ENCODE measurements at regions not wholly inside any gene's neighbourhood (a gene's known extent, or its start where the extent isn't known, plus 50 kb on each side); places are given as distances from the start of the nearest gene placed in this dataset.

- no peaks in the 10 kb centered on the region for H3K9me3 ChIP-seq
- no peaks in the 10 kb centered on the region for H3K36me3 ChIP-seq
- no peak for ATAC-seq
- H3K27me3 ChIP-seq, result no peaks in the 10 kb centered on the region
- intact Hi-C loops (cut with DNase I; ENCODE audit: low total_unique reads) (no loop called here), in situ Hi-C loops (cut with MboI; ENCODE audit: low sequenced_read_pairs in 4 of 4) (no loop called here)
- TF ChIP-seq CTCF (IDR thresholded peaks at IDR 0.05 in 4 of 5, conservative IDR thresholded peaks at IDR 0.05 in 1 of 5), result no peak
- no peak for TF ChIP-seq POLR2A (IDR thresholded peaks at IDR 0.05)
- H3K4me1 ChIP-seq, result peaks cover 0 to 11% of the 10 kb centered on the region in 2 donors
- peak overlapping the region in 2 of 4 donors; percentile 14 to 16 for H3K27ac ChIP-seq
- H3K4me3 ChIP-seq, result no peak overlapping the region
- no peak for DNase-seq
Measured at GRCh38 chr6:139722530-139722929, 348.1 kb upstream of the CITED2 start.

DNA sequence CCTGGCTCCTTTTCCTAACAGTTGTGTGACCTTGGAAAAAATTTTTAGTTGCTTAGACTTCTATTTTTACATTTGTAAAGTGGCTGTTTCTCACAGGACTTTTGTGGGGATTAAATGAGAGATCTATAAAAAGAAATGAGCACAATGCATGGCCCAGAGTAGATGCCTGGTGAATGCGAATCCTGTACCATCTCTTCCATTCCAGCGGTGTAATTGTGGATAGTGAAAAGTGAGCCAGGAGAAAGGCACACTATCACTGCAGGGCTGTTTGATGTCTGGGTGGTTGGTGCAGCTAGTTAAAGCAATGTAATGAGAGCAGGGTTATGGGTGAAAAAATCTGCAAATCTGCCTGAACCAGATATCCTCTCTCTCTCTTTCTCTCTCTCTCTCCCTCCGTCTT, 347.5 kb upstream of the CITED2 start:
- no peak for TF ChIP-seq POLR2A (IDR thresholded peaks at IDR 0.05)
- TF ChIP-seq CTCF (IDR thresholded peaks at IDR 0.05 in 4 of 5, conservative IDR thresholded peaks at IDR 0.05 in 1 of 5), result no peak
- Histone ChIP-seq H3K27ac (peak overlapping the region in 3 of 4 donors; percentile 16 to 29 (median 16)), H3K4me3 (no peak overlapping the region), H3K27me3 (no peaks in the 10 kb centered on the region), H3K36me3 (no peaks in the 10 kb centered on the region), H3K4me1 (peaks cover 0 to 11% of the 10 kb centered on the region in 2 donors), H3K9me3 (no peaks in the 10 kb centered on the region)
- ATAC-seq (no peak), DNase-seq (no peak)
- intact Hi-C loops (cut with DNase I; ENCODE audit: low total_unique reads), result no loop called here
- in situ Hi-C loops (cut with MboI; ENCODE audit: low sequenced_read_pairs in 4 of 4), result no loop called here

DNA sequence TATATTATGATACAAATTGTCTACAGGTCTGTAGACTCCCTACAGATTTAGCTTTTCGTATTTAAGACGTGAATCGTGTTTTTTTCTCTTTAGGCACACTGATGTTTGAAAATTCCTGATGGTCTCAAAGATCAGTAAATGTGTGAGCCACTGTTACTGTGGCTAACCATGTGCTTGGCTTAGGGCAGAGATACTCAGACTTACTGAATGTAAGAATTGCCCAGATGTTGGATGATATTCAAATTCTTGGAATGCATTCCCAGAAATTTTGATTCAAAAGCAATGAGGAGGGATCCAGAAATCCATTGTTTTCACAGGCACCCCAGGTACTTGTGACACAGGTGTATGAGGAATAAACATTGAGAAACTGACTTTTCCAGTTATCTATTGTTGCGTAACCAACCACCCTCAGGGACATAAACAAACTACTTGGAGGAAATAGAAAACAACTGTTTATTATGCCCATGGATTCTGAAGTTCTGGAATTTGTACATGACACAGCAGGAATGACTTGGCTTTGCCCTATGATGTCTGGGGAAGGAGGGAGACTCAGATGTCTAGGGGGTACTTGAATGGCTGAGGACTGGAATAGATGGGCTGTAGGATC, 339.6 kb upstream of the CITED2 start:
- in situ Hi-C loops (cut with MboI; ENCODE audit: low sequenced_read_pairs in 4 of 4), result no loop called here

DNA sequence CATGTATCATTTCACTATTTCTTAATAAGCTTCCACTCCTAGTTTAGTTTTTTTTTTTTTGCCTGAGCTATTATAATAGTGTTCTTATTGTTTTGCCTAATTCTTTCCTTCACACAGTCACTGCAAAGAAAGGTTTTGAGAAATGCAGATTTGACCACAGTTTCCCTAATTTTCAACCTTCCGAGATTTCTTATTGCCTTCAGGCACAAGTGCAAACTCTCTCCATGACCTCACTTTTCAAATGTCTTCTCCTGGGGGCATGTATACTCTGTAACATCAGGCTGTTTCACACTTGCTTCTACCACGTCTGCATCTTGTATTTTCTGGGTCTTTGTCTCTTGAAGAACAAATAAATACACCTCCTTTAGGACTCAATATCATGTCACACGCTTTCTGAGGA, 339.0 kb upstream of the CITED2 start:
- Histone ChIP-seq H3K9me3 (no peaks in the 10 kb centered on the region), H3K4me3 (no peak overlapping the region), H3K4me1 (no peaks in the 10 kb centered on the region), H3K27me3 (no peaks in the 10 kb centered on the region), H3K36me3 (no peaks in the 10 kb centered on the region), H3K27ac (no peak overlapping the region)
- no peak for ATAC-seq
- in situ Hi-C loops (cut with MboI; ENCODE audit: low sequenced_read_pairs in 4 of 4) (no loop called here), intact Hi-C loops (cut with DNase I; ENCODE audit: low total_unique reads) (no loop called here)
- DNase-seq, result no peak
- TF ChIP-seq CTCF (IDR thresholded peaks at IDR 0.05 in 4 of 5, conservative IDR thresholded peaks at IDR 0.05 in 1 of 5), result no peak

More for the DNA sequence above, 339.6 kb upstream of the CITED2 start:
- Histone ChIP-seq H3K4me3 (no peak overlapping the region), H3K36me3 (no peaks in the 10 kb centered on the region), H3K27ac (no peak overlapping the region), H3K4me1 (no peaks in the 10 kb centered on the region), H3K9me3 (no peaks in the 10 kb centered on the region), H3K27me3 (no peaks in the 10 kb centered on the region)
- ATAC-seq (no peak), DNase-seq (no peak)
- no peak for TF ChIP-seq POLR2A (IDR thresholded peaks at IDR 0.05)
- TF ChIP-seq CTCF (IDR thresholded peaks at IDR 0.05 in 4 of 5, conservative IDR thresholded peaks at IDR 0.05 in 1 of 5), result no peak
- intact Hi-C loops (cut with DNase I; ENCODE audit: low total_unique reads), result no loop called here

DNA sequence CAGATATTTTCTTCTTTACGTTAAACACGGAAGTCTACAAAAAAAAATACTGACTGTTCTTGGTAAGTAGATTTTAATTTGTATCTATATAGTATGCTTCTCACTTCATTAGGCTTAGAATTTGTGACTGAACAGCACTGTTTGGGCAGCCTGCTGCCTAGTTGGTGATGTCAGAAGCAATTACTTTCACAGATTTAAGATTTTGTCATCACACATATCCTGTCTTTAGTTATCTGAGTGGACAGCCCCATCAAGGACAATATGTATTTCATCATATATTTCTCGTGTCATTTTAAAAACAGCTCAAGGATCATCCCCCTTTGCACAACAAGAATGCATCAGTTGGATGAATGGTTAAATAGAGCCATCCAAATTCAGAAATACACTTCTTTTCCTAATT, 338.4 kb upstream of the CITED2 start:
- intact Hi-C loops (cut with DNase I; ENCODE audit: low total_unique reads), result no loop called here

More for the DNA sequence above, 338.4 kb upstream of the CITED2 start:
- ATAC-seq (no peak), DNase-seq (no peak)
- Histone ChIP-seq H3K4me1 (no peaks in the 10 kb centered on the region), H3K9me3 (no peaks in the 10 kb centered on the region), H3K4me3 (no peak overlapping the region), H3K27ac (no peak overlapping the region), H3K36me3 (no peaks in the 10 kb centered on the region), H3K27me3 (no peaks in the 10 kb centered on the region)
- in situ Hi-C loops (cut with MboI; ENCODE audit: low sequenced_read_pairs in 4 of 4), result no loop called here
- TF ChIP-seq POLR2A (IDR thresholded peaks at IDR 0.05), result no peak
